GM06990 (cell line): ENCODE measurements at regions not wholly inside any gene's neighbourhood (a gene's known extent, or its start where the extent isn't known, plus 50 kb on each side); places are given as distances from the start of the nearest gene placed in this dataset.

Experiments used
- DNase-seq: peaks from one replicate; pipeline ENCODE4 v3.0.0-alpha.2; 2011; ENCODE audit not compliant: insufficient read length; ENCODE audit errors: extremely low read depth
- H3K27me3 ChIP-seq: replicated peaks from 2 replicates; pipeline ENCODE4 v1.6.0; 2011; ENCODE audit warnings: low read length; ENCODE audit not compliant: control insufficient read depth, insufficient read depth
- H3K36me3 ChIP-seq: 2 replicates; pipeline ENCODE4 v1.5.1; 2011; ENCODE audit warnings: low read length; ENCODE audit not compliant: control insufficient read depth, insufficient read depth
- H3K4me3 ChIP-seq: replicated peaks from 2 replicates; pipeline ENCODE4 v1.5.1; 2011; ENCODE audit warnings: low read depth, mild to moderate bottlenecking, control low read depth, low read length
- CTCF ChIP-seq: IDR thresholded peaks from 2 replicates; pipeline ENCODE4 v1.5.1; 2011; ENCODE audit warnings: low read length, control low read depth, mild to moderate bottlenecking, inconsistent platforms; ENCODE audit not compliant: insufficient read depth, poor library complexity, severe bottlenecking

GRCh38 chr21:35938446-35938845 is 121.9 kb downstream of the SETD4 start:
- no peak for DNase-seq
- H3K4me3 ChIP-seq = no peak overlapping the region
- no peaks in the 10 kb centered on the region; the same call in 1 of the 2 replicates for H3K27me3 ChIP-seq
- no peak for TF ChIP-seq CTCF
- no peaks in the 10 kb centered on the region for H3K36me3 ChIP-seq

- TF ChIP-seq CTCF = no peak
Measured at GRCh38 chr21:35933466-35933865, 126.9 kb downstream of the SETD4 start.

GRCh38 chr21:35932232-35932911 is 128.0 kb downstream of the SETD4 start:
- no peak overlapping the region for H3K4me3 ChIP-seq
- peak; percentile 37 for DNase-seq
- H3K36me3 ChIP-seq = no peaks in the 10 kb centered on the region
- no peaks in the 10 kb centered on the region for H3K27me3 ChIP-seq
- TF ChIP-seq CTCF = no peak

More at GRCh38 chr21:35933466-35933865, 126.9 kb downstream of the SETD4 start:
- Histone ChIP-seq H3K36me3 (no peaks in the 10 kb centered on the region), H3K4me3 (no peak overlapping the region), H3K27me3 (no peaks in the 10 kb centered on the region; the same call in 1 of the 2 replicates)
- DNase-seq = no peak

- no peak for TF ChIP-seq CTCF
- Histone ChIP-seq H3K27me3 (no peaks in the 10 kb centered on the region), H3K4me3 (no peak overlapping the region), H3K36me3 (no peaks in the 10 kb centered on the region)
- DNase-seq = no peak
Measured at GRCh38 chr21:35929901-35930300, 130.4 kb downstream of the SETD4 start.

GRCh38 chr21:35927262-35927661 is 133.1 kb downstream of the SETD4 start:
- DNase-seq = no peak
- Histone ChIP-seq H3K36me3 (no peaks in the 10 kb centered on the region), H3K4me3 (no peak overlapping the region), H3K27me3 (no peaks in the 10 kb centered on the region)
- no peak for TF ChIP-seq CTCF
